Loucy (cell line): ENCODE measurements at regions not wholly inside any gene's neighbourhood (a gene's known extent, or its start where the extent isn't known, plus 50 kb on each side); places are given as distances from the start of the nearest gene placed in this dataset.
A peak's percentile ranks its signal among the peaks of the same experiment; 100 is the strongest.

ENCODE experiments used
- H2AFZ ChIP-seq: fragments of 200-600 bp; sonication (generic); 2 replicates; pipeline ENCODE4 v1.6.0; 2016; ENCODE audit warnings: antibody characterized with exemption, mild to moderate bottlenecking, low read length, moderate library complexity
- H3F3A ChIP-seq: fragments of 200-600 bp; 2 replicates; pipeline ENCODE4 v1.6.0; 2016; ENCODE audit warnings: antibody characterized with exemption, low read depth, mild to moderate bottlenecking
- H3K27me3 ChIP-seq: fragments of 200-600 bp; sonication (generic); 2 replicates; pipeline ENCODE4 v1.6.1; 2014; ENCODE audit warnings: low read length, mild to moderate bottlenecking; ENCODE audit not compliant: insufficient read depth, poor library complexity, severe bottlenecking
- H3K36me3 ChIP-seq: fragments of 200-600 bp; sonication (generic); 2 replicates; pipeline ENCODE4 v1.6.1; 2016; ENCODE audit warnings: low read length; ENCODE audit not compliant: insufficient read depth
- H3K4me1 ChIP-seq: fragments of 200-600 bp; sonication (generic); 2 replicates; pipeline ENCODE4 v1.5.1; 2014; ENCODE audit warnings: low read length, mild to moderate bottlenecking; ENCODE audit not compliant: insufficient read depth, poor library complexity, severe bottlenecking
- H3K4me2 ChIP-seq: fragments of 200-600 bp; sonication (generic); 2 replicates; pipeline ENCODE4 v1.6.0; 2014; ENCODE audit warnings: antibody characterized with exemption, low read length, low read depth, mild to moderate bottlenecking; ENCODE audit not compliant: poor library complexity, severe bottlenecking
- H3K4me3 ChIP-seq: fragments of 200-600 bp; sonication (generic); 2 replicates; pipeline ENCODE4 v1.5.1; 2014; ENCODE audit warnings: low read length, mild to moderate bottlenecking, mixed read lengths; ENCODE audit not compliant: poor library complexity, severe bottlenecking
- H3K79me2 ChIP-seq: fragments of 200-600 bp; sonication (generic); 2 replicates; pipeline ENCODE4 v1.6.1; 2014; ENCODE audit warnings: low read length; ENCODE audit not compliant: insufficient read depth
- H3K9ac ChIP-seq: fragments of 200-600 bp; sonication (generic); 2 replicates; pipeline ENCODE4 v1.6.0; 2014; ENCODE audit warnings: mild to moderate bottlenecking, low read depth, low read length, moderate library complexity; ENCODE audit not compliant: poor library complexity, severe bottlenecking
- H3K9me2 ChIP-seq: fragments of 200-600 bp; sonication (generic); replicated peaks from 2 replicates; pipeline ENCODE4 v1.6.1; 2016; ENCODE audit warnings: low read depth, low read length, mixed read lengths
- H3K9me3 ChIP-seq: fragments of 200-600 bp; sonication (generic); 2 replicates; pipeline ENCODE4 v1.6.1; 2014; ENCODE audit warnings: mild to moderate bottlenecking, antibody characterized with exemption, low read length, low read depth; ENCODE audit not compliant: insufficient read depth
- H4K20me1 ChIP-seq: fragments of 200-600 bp; sonication (generic); 2 replicates; pipeline ENCODE4 v1.6.0; 2014; ENCODE audit warnings: antibody characterized with exemption, low read length, mild to moderate bottlenecking; ENCODE audit not compliant: insufficient read depth, poor library complexity, severe bottlenecking
- EZH2phosphoT487 ChIP-seq: fragments of 200-600 bp; IDR thresholded peaks from 2 replicates; pipeline ENCODE4 v1.6.1; 2018; ENCODE audit warnings: antibody characterized with exemption, mild to moderate bottlenecking, moderate library complexity, borderline replicate concordance
- TF ChIP-seq, protein P1 (sequence below): fragments of 200-600 bp; sonication (generic); conservative IDR thresholded peaks from 2 replicates; pipeline ENCODE4 v1.5.1; 2014; ENCODE audit warnings: mild to moderate bottlenecking, antibody characterized with exemption, low read length

DNA sequence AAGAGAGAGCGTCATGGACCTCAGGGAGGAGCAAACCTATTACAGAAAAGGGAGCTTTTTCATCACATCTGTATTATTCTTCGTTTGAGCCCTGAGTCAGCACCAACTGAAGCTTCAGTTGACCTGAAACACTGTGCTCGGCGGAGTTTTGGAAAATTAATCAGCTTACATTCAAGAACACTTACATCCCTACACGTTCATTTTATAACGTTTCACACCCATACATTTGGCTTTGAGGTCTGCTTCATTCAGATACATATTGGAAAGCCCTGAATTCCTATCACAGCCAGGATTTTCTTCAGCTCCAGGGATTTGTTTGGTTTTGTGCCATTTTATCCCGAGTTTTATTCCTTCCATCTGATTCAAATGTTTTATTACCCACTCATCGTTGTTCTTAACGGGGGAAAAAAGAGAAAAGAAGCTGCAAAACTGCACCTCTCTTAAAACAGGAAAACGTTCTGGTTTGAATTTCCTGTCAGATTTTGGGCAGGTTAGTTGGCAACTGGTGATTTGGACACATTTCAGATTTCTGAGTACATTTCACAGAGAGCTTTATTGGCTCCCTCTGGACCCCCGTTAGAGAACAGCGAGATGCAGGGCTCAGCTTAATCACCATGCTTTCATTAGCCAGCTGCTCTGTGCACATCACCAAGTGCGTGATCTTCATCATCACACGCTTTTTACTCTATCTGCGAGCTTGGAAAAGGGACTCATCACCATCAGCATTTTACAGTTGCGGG is 88.8 kb downstream of the CDC42EP3 start:
- H3K4me1 ChIP-seq, result peaks cover 61% of the 10 kb centered on the region
- H3K9ac ChIP-seq, result peak overlapping the region; percentile 33
- H3K79me2 ChIP-seq, result no peaks in the 10 kb centered on the region
- peak overlapping the region; percentile 47 for H3K4me3 ChIP-seq
- H3K4me2 ChIP-seq, result peak overlapping the region; percentile 75
- H3K36me3 ChIP-seq, result no peaks in the 10 kb centered on the region
- TF ChIP-seq, protein P1, sequence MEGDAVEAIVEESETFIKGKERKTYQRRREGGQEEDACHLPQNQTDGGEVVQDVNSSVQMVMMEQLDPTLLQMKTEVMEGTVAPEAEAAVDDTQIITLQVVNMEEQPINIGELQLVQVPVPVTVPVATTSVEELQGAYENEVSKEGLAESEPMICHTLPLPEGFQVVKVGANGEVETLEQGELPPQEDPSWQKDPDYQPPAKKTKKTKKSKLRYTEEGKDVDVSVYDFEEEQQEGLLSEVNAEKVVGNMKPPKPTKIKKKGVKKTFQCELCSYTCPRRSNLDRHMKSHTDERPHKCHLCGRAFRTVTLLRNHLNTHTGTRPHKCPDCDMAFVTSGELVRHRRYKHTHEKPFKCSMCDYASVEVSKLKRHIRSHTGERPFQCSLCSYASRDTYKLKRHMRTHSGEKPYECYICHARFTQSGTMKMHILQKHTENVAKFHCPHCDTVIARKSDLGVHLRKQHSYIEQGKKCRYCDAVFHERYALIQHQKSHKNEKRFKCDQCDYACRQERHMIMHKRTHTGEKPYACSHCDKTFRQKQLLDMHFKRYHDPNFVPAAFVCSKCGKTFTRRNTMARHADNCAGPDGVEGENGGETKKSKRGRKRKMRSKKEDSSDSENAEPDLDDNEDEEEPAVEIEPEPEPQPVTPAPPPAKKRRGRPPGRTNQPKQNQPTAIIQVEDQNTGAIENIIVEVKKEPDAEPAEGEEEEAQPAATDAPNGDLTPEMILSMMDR, result no peak
- TF ChIP-seq EZH2phosphoT487, result no peak
- no peaks in the 10 kb centered on the region; the same call in 1 of the 2 replicates for H3F3A ChIP-seq
- no peaks in the 10 kb centered on the region for H3K9me3 ChIP-seq
- peak overlapping the region; percentile 68 for H2AFZ ChIP-seq
- no peaks in the 10 kb centered on the region for H4K20me1 ChIP-seq
- no peaks in the 10 kb centered on the region for H3K9me2 ChIP-seq
- no peaks in the 10 kb centered on the region for H3K27me3 ChIP-seq

DNA sequence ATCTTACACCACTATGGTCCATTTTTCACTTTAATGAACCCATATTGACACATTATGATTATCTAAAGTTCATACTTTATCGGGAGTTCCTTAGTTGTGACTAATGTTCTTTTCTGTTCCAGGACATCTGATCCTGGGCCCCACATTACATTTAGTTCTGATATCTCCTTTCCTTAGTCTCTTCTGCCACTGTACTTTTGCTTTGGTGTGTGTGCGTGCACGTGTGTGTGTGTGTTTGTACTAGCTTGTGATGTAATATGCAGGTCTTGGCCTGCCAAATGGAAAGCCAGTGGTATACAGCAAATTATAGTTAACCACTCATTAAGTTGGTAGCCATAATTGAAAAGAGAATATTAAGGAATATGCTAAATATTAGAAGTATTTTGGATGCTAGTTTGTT is 88.0 kb downstream of the CDC42EP3 start:
- Histone ChIP-seq H3K36me3 (no peaks in the 10 kb centered on the region), H3K4me2 (peak overlapping the region; percentile 75), H3K4me3 (peak overlapping the region; percentile 47), H3K79me2 (no peaks in the 10 kb centered on the region), H3K9me2 (no peaks in the 10 kb centered on the region), H3K9me3 (no peaks in the 10 kb centered on the region), H2AFZ (peak overlapping the region; percentile 68), H3K9ac (peak overlapping the region; percentile 33), H3F3A (no peaks in the 10 kb centered on the region; the same call in 1 of the 2 replicates), H3K27me3 (no peaks in the 10 kb centered on the region), H4K20me1 (no peaks in the 10 kb centered on the region), H3K4me1 (peaks cover 66% of the 10 kb centered on the region)
- TF ChIP-seq, protein P1, result no peak
- no peak for TF ChIP-seq EZH2phosphoT487

DNA sequence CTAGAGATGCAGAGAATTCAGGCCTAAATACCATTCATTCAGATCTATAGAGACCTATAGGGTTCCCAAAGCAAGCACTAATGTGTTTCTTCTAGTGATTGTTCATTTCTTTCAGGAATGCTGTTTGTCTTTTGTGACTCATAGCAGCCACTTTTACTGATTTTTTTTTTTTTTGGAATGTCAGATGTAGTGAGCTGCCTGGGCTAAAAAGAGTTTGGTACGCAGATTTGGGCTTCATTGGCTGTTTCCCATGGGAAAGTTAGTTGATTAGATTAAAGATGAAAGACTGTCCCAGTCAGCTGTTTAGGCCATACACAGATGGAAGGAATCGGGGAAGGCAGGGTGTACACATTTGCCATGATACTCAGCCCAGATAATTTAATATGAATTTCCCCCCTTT is 87.6 kb downstream of the CDC42EP3 start:
- Histone ChIP-seq H3K36me3 (no peaks in the 10 kb centered on the region), H3K4me2 (no peak overlapping the region), H3K79me2 (no peaks in the 10 kb centered on the region), H3K4me1 (peaks cover 66% of the 10 kb centered on the region), H3K9me2 (no peaks in the 10 kb centered on the region), H3K4me3 (no peak overlapping the region), H4K20me1 (no peaks in the 10 kb centered on the region), H3K9ac (no peak overlapping the region), H2AFZ (no peak overlapping the region), H3K27me3 (no peaks in the 10 kb centered on the region), H3F3A (no peaks in the 10 kb centered on the region; the same call in 1 of the 2 replicates), H3K9me3 (no peaks in the 10 kb centered on the region)
- TF ChIP-seq, protein P1, result no peak
